ACHN (cell line): ENCODE measurements at regions not wholly inside any gene's neighbourhood (a gene's known extent, or its start where the extent isn't known, plus 50 kb on each side); places are given as distances from the start of the nearest gene placed in this dataset.

Experiments
- DNase-seq: peaks from one replicate; pipeline ENCODE4 v3.0.0-alpha.2; 2015
- in situ Hi-C: cut with HindIII; loops from 2 replicates; pipeline ENCODE4 v1.10.0; 2017; ENCODE audit warnings: low sequenced_read_pairs, low pct_ligation_motif_present, low pct_unique_long_range_greater_than_20kb

- no peak for DNase-seq
- in situ Hi-C loops: no loop called here
Measured at GRCh38 chr21:16589006-16589898, 859.5 kb downstream of the USP25 start.

- DNase-seq: no peak
- in situ Hi-C loops: no loop called here
Measured at GRCh38 chr21:16590186-16590585, 860.4 kb downstream of the USP25 start.

GRCh38 chr21:16590641-16591292, 861.0 kb downstream of the USP25 start:
- in situ Hi-C loops: no loop called here
- no peak for DNase-seq

GRCh38 chr21:16592381-16592780, 862.6 kb downstream of the USP25 start:
- no peak for DNase-seq
- in situ Hi-C loops: no loop called here

- DNase-seq: no peak
- in situ Hi-C loops: no loop called here
Measured at GRCh38 chr21:16594191-16594590, 864.4 kb downstream of the USP25 start.

- in situ Hi-C loops: no loop called here
Measured at GRCh38 chr21:16596369-16596768, 866.6 kb downstream of the USP25 start.

GRCh38 chr21:16597753-16598152, 868.0 kb downstream of the USP25 start:
- DNase-seq: no peak
- in situ Hi-C loops: no loop called here

More at GRCh38 chr21:16596369-16596768, 866.6 kb downstream of the USP25 start:
- DNase-seq: no peak

GRCh38 chr21:16605597-16605996, 875.8 kb downstream of the USP25 start:
- in situ Hi-C loops: no loop called here

GRCh38 chr21:16606271-16606670, 876.5 kb downstream of the USP25 start:
- in situ Hi-C loops: no loop called here
- DNase-seq: no peak

More at GRCh38 chr21:16605597-16605996, 875.8 kb downstream of the USP25 start:
- no peak for DNase-seq

GRCh38 chr21:16608209-16608830, 878.5 kb downstream of the USP25 start:
- in situ Hi-C loops: no loop called here
- peak; percentile 33 for DNase-seq

GRCh38 chr21:16619281-16619680, 889.5 kb downstream of the USP25 start:
- no peak for DNase-seq
- in situ Hi-C loops: no loop called here

- in situ Hi-C loops: no loop called here
- DNase-seq: no peak
Measured at GRCh38 chr21:16620786-16621320, 891.1 kb downstream of the USP25 start.

- DNase-seq: no peak
- in situ Hi-C loops: no loop called here
Measured at GRCh38 chr21:16624479-16625118, 888.2 kb upstream of the CXADR start.

- no peak for DNase-seq
- in situ Hi-C loops: no loop called here
Measured at GRCh38 chr21:16625491-16625890, 887.4 kb upstream of the CXADR start.

GRCh38 chr21:16633831-16634459, 878.9 kb upstream of the CXADR start:
- in situ Hi-C loops: no loop called here

GRCh38 chr21:16634515-16634914, 878.3 kb upstream of the CXADR start:
- in situ Hi-C loops: no loop called here
- no peak for DNase-seq

More at GRCh38 chr21:16633831-16634459, 878.9 kb upstream of the CXADR start:
- no peak for DNase-seq

GRCh38 chr21:16640297-16641027, 872.4 kb upstream of the CXADR start:
- in situ Hi-C loops: no loop called here
- DNase-seq: no peak

GRCh38 chr21:16642353-16642752, 870.5 kb upstream of the CXADR start:
- in situ Hi-C loops: no loop called here
- no peak for DNase-seq
